ENCODE measurements at regions not wholly inside any gene's neighbourhood (a gene's known extent, or its start where the extent isn't known, plus 50 kb on each side); places are given as distances from the start of the nearest gene placed in this dataset.

- Histone ChIP-seq H3K4me1 (ENCODE audit: low read length) (no peaks in the 10 kb centered on the region), H3F3A (ENCODE audit: insufficient read depth, low read length) (no peaks in the 10 kb centered on the region), H3K36me3 (replicated peaks; ENCODE audit: insufficient read depth, low read length) (no peaks in the 10 kb centered on the region), H3K4me2 (ENCODE audit: low read depth, low read length) (no peak overlapping the region; the same call in 1 of the 2 replicates), H3K27me3 (replicated peaks; ENCODE audit: insufficient read depth, low read length) (peaks cover 98% of the 10 kb centered on the region), H3K9ac (ENCODE audit: low read length) (no peak overlapping the region), H3K4me3 (ENCODE audit: low read length) (no peak overlapping the region), H3K27ac (ENCODE audit: low read length) (no peak overlapping the region), H3K9me3 (replicated peaks; ENCODE audit: insufficient read depth, low read length) (no peaks in the 10 kb centered on the region), H3K79me2 (ENCODE audit: low read length) (no peaks in the 10 kb centered on the region), H2AFZ (ENCODE audit: low read length) (no peak overlapping the region), H3K9me2 (replicated peaks; ENCODE audit: insufficient read depth, low read length) (no peaks in the 10 kb centered on the region), H4K20me1 (ENCODE audit: insufficient read depth, low read length) (no peaks in the 10 kb centered on the region)
- TF ChIP-seq EZH2 (optimal IDR thresholded peaks at IDR 0.05; ENCODE audit: low read depth, low read length) (no peak), EZH2phosphoT487 (IDR thresholded peaks at IDR 0.05; ENCODE audit: low read length) (no peak; the same call in 1 of the 2 replicates)
- TF ChIP-seq, protein P1, sequence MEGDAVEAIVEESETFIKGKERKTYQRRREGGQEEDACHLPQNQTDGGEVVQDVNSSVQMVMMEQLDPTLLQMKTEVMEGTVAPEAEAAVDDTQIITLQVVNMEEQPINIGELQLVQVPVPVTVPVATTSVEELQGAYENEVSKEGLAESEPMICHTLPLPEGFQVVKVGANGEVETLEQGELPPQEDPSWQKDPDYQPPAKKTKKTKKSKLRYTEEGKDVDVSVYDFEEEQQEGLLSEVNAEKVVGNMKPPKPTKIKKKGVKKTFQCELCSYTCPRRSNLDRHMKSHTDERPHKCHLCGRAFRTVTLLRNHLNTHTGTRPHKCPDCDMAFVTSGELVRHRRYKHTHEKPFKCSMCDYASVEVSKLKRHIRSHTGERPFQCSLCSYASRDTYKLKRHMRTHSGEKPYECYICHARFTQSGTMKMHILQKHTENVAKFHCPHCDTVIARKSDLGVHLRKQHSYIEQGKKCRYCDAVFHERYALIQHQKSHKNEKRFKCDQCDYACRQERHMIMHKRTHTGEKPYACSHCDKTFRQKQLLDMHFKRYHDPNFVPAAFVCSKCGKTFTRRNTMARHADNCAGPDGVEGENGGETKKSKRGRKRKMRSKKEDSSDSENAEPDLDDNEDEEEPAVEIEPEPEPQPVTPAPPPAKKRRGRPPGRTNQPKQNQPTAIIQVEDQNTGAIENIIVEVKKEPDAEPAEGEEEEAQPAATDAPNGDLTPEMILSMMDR (IDR thresholded peaks at IDR 0.05; ENCODE audit: low read length), result no peak
- DNase-seq, result no peak
Observed at GRCh38 chr17:49910858-49911204, 58.2 kb upstream of the DLX4 start.

- Histone ChIP-seq H3K4me3 (ENCODE audit: low read length) (no peak overlapping the region), H2AFZ (ENCODE audit: low read length) (no peak overlapping the region), H3K9me2 (replicated peaks; ENCODE audit: insufficient read depth, low read length) (no peaks in the 10 kb centered on the region), H3K4me1 (ENCODE audit: low read length) (no peaks in the 10 kb centered on the region), H3K9ac (ENCODE audit: low read length) (no peak overlapping the region), H3K27me3 (replicated peaks; ENCODE audit: insufficient read depth, low read length) (peaks cover 100% of the 10 kb centered on the region), H3F3A (ENCODE audit: insufficient read depth, low read length) (no peaks in the 10 kb centered on the region), H3K27ac (ENCODE audit: low read length) (no peak overlapping the region), H3K9me3 (replicated peaks; ENCODE audit: insufficient read depth, low read length) (no peaks in the 10 kb centered on the region), H3K4me2 (ENCODE audit: low read depth, low read length) (no peak overlapping the region), H3K36me3 (replicated peaks; ENCODE audit: insufficient read depth, low read length) (no peaks in the 10 kb centered on the region), H4K20me1 (ENCODE audit: insufficient read depth, low read length) (no peaks in the 10 kb centered on the region), H3K79me2 (ENCODE audit: low read length) (no peaks in the 10 kb centered on the region)
- TF ChIP-seq, protein P1 (IDR thresholded peaks at IDR 0.05; ENCODE audit: low read length), result no peak
- no peak for TF ChIP-seq EZH2 (optimal IDR thresholded peaks at IDR 0.05; ENCODE audit: low read depth, low read length)
- DNase-seq, result no peak
Observed at GRCh38 chr17:49911719-49912118, 57.3 kb upstream of the DLX4 start.

DNA sequence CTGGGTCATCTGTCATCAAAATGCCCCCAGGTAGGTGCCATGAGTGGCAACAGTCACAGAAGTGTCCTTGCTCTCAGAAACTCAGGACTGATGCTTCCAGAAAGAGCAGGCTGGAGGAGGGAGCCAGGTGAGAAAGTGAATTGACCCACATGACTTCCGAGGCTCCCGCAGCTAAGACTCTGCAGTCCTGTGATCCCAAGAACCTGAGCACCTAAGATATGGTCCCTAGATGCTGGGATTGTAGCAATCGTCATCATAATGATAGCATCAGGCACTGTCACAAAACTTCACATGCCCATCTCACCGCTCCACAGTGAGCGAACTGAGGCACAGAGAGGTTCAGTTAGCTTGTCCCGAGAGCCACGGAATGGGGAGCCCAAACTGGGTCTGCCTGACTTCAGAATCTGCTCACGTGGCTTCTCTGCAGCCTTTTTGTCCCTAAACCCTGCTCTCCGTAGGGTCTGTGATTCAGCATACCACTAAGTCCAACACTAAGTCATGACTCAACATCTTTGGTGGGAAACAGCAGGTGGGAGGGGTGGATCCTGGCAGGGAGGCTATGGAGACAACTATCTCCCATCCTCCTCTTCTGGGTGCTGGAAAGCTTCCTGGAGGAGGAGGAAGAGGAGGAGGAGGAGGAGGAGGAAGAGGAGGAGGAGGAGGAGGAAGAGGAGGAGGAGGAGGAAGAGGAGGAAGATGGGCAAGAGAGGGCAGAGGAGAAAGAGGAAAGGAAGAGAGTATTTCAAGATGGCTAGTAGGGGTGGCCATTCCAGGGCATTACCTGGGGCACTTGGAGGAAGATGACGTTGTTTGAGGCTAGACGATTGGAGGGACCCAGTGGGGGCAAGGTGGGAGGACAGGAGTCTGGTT is 55.5 kb upstream of the DLX4 start:
- no peak overlapping the region for H3K4me2 ChIP-seq (ENCODE audit: low read depth, low read length)
- no peaks in the 10 kb centered on the region for H4K20me1 ChIP-seq (ENCODE audit: insufficient read depth, low read length)
- H3K36me3 ChIP-seq (replicated peaks; ENCODE audit: insufficient read depth, low read length), result no peaks in the 10 kb centered on the region
- H2AFZ ChIP-seq (ENCODE audit: low read length), result no peak overlapping the region
- DNase-seq, result no peak
- TF ChIP-seq, protein P1 (IDR thresholded peaks at IDR 0.05; ENCODE audit: low read length), result no peak
- TF ChIP-seq EZH2phosphoT487 (IDR thresholded peaks at IDR 0.05; ENCODE audit: low read length), result no peak
- no peak overlapping the region for H3K4me3 ChIP-seq (ENCODE audit: low read length)
- no peak overlapping the region for H3K27ac ChIP-seq (ENCODE audit: low read length)
- no peaks in the 10 kb centered on the region for H3F3A ChIP-seq (ENCODE audit: insufficient read depth, low read length)
- no peak overlapping the region for H3K9ac ChIP-seq (ENCODE audit: low read length)
- H3K4me1 ChIP-seq (ENCODE audit: low read length), result no peaks in the 10 kb centered on the region
- no peaks in the 10 kb centered on the region for H3K9me2 ChIP-seq (replicated peaks; ENCODE audit: insufficient read depth, low read length)
- H3K27me3 ChIP-seq (replicated peaks; ENCODE audit: insufficient read depth, low read length), result peaks cover 100% of the 10 kb centered on the region
- no peaks in the 10 kb centered on the region for H3K9me3 ChIP-seq (replicated peaks; ENCODE audit: insufficient read depth, low read length)
- H3K79me2 ChIP-seq (ENCODE audit: low read length), result no peaks in the 10 kb centered on the region

Measured in MM.1S (cell line).